Fibroblast of lung (primary cell): ENCODE measurements at regions not wholly inside any gene's neighbourhood (a gene's known extent, or its start where the extent isn't known, plus 50 kb on each side); places are given as distances from the start of the nearest gene placed in this dataset.
"Not testable (repeated sequence)": the region's sequence is repeated elsewhere in the genome, so short reads cannot be mapped to it uniquely, and the experiment has no call there.

Source experiments
- DNase-seq, 2 donors: peaks; one replicate each; pipeline versions ENCODE4 v3.0.0 to v3.0.0-alpha.2; 2010; ENCODE audit warnings: low read depth in 2 of 2
- H2AFZ ChIP-seq: 2 replicates; pipeline ENCODE4 v1.5.1; 2012; ENCODE audit warnings: low read length, control low read depth, inconsistent platforms
- H3K27ac ChIP-seq: 2 replicates; pipeline ENCODE4 v1.5.1; 2011; ENCODE audit warnings: low read length, control low read depth; ENCODE audit not compliant: insufficient read depth
- H3K27me3 ChIP-seq: 2 replicates; pipeline ENCODE4 v1.5.1; 2011; ENCODE audit warnings: mild to moderate bottlenecking, low read length; ENCODE audit not compliant: control insufficient read depth, insufficient read depth
- H3K36me3 ChIP-seq: 2 replicates; pipeline ENCODE4 v1.5.1; 2011; ENCODE audit warnings: low read length; ENCODE audit not compliant: control insufficient read depth, insufficient read depth
- H3K4me1 ChIP-seq: 2 replicates; pipeline ENCODE4 v1.5.1; 2011; ENCODE audit warnings: low read length; ENCODE audit not compliant: control insufficient read depth, insufficient read depth; ENCODE audit errors: extremely low read depth
- H3K4me2 ChIP-seq: 2 replicates; pipeline ENCODE4 v1.5.1; 2011; ENCODE audit warnings: low read length, control low read depth; ENCODE audit not compliant: insufficient read depth; ENCODE audit errors: extremely low read depth
- H3K4me3 ChIP-seq, 4 experiments: fragments of 200-600 bp in 1 of 4; sonication (generic) in 1 of 4; replicated peaks in 1 of 4; 2 replicates each; pipeline ENCODE4 v1.5.1; 2011 to 2016; ENCODE audit warnings: low read length in 4 of 4, low read depth in 3 of 4, mild to moderate bottlenecking in 3 of 4, control low read depth in 2 of 4, inconsistent platforms in 1 of 4, mixed read lengths in 1 of 4; ENCODE audit not compliant: insufficient read depth in 1 of 4; ENCODE audit errors: control extremely low read depth in 1 of 4
- H3K79me2 ChIP-seq: 2 replicates; pipeline ENCODE4 v1.5.1; 2012; ENCODE audit warnings: mild to moderate bottlenecking, low read length, inconsistent platforms; ENCODE audit not compliant: control insufficient read depth, insufficient read depth
- H3K9ac ChIP-seq: 2 replicates; pipeline ENCODE4 v1.5.1; 2011; ENCODE audit warnings: mild to moderate bottlenecking, low read length, control low read depth; ENCODE audit not compliant: insufficient read depth
- H3K9me3 ChIP-seq: 2 replicates; pipeline ENCODE4 v1.5.1; 2012; ENCODE audit warnings: low read depth, low read length; ENCODE audit not compliant: control insufficient read depth, insufficient read depth
- H4K20me1 ChIP-seq: 2 replicates; pipeline ENCODE4 v1.5.1; 2011; ENCODE audit warnings: low read length; ENCODE audit not compliant: control insufficient read depth, insufficient read depth; ENCODE audit errors: extremely low read depth
- EZH2 ChIP-seq: IDR thresholded peaks from 2 replicates; pipeline ENCODE4 v1.5.1; 2012; ENCODE audit warnings: low read length, control low read depth, mild to moderate bottlenecking; ENCODE audit errors: missing control alignments
- TF ChIP-seq, protein P1 (sequence below), 2 donors: IDR thresholded peaks in 1 of 2; conservative IDR thresholded peaks in 1 of 2; 1 replicate in 1 of 2; 2 replicates in 1 of 2; pipeline ENCODE4 v1.5.1; 2011 to 2012; ENCODE audit warnings: low read length in 2 of 2, control low read depth in 1 of 2, inconsistent platforms in 1 of 2, low read depth in 1 of 2, mild to moderate bottlenecking in 1 of 2

DNA sequence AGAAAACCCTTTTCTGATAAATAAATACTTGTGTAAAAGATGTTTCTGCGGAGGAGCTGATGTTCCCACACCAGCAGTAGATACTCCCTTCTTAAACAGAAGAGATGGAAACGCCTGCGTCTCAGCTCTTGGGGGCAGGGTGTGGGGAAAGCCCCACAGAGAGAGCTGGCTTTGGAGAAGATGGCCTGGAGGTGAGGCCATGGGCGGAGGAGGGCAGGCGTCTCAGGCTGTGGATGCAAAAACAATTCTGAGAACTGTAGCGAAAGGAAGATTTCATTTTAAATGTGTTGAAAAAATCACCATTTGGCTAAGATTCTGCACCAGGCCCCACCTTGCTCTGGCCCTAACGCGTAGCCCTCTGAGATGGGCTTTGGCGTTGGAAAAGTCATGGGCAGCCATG is 201.0 kb downstream of the LAT start:
- not testable (repeated sequence) for H3K9ac ChIP-seq, H3K4me1 ChIP-seq, H3K4me3 ChIP-seq, H2AFZ ChIP-seq, H3K9me3 ChIP-seq, H3K79me2 ChIP-seq, H3K4me2 ChIP-seq, DNase-seq, H3K27me3 ChIP-seq, H4K20me1 ChIP-seq, H3K36me3 ChIP-seq
- H3K27ac ChIP-seq: peak overlapping the region; percentile 85

DNA sequence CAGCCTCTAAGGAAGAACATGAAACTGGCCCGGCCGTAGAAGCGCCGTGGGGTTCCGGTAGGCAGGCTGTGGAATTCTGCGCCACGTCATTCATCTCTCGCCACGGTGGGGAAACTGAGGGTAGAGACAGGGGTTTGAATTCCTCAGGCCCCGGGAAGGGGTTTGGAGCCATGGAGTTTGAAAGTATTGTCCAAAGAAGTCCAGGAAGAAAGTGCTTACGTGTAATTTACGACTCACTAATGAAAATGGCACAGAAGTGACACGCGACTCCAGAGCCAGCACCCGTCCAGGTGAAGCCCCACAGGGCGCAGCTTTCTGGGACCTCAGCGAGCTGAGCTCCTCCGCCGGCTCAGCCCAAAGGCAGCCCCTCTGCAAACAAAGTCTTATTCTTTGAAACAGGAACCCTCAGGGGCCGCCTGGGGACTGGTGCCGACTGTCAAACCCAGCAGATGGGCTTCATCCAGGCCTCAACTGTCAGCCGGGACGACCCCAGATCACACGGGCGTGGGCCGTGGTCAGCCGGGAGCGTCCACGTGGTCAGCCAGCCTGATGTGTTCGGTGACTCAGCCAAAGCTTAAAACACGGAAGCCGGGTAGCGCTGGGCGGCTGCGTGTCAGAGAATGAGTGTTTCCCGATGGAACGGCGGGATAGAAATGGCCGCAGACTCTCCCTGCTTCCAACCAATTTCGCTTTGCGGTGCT is 200.0 kb downstream of the LAT start:
- peak overlapping the region; percentile 37 for H3K9ac ChIP-seq
- DNase-seq: peak; percentile 56 to 88

DNA sequence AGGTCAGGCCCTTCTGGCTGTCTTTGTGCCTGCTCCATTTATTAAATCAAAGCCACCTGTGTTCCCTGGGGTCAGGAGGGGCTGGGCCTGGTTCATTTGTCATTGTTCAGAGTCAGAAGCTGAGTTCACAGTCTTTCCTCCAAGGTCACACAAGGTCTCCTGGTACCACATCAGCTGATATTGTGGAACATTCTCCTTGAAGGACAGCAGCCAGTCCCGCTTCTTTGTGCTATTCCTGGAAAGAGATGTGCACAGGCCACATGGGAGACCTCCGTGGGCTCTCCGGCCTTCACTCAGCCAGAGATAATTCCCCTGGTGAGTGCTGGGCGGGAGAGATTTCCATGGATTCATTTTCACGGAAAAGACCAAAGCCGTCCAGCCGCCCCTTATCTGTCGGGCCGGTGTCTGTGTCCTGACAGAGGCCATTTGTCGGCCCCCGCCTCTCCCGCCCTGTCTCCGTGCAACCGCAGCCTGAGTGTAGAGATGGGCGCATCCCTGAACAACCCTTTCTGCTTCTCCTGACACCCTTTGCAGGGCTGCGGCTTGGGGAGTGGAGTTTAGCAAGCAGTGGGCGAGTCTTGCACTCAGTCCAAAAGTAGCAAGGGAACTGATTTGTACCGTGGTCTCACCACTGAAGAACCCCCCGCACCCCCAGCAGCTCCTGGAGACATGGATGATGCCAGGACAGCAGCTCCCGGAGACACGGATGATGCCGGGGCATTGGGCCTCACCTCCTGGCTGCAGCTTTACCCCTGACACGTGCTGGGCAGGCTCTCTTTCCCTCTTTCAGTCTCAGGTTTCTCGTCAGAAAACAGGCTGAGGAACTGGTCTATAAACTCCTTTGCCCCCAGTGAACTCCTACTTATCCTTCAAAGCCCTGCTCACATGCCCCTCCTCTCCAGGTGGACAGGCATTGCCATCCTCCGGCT is 198.4 kb downstream of the LAT start:
- not testable (repeated sequence) for H3K36me3 ChIP-seq, H3K9ac ChIP-seq, H3K27me3 ChIP-seq, H2AFZ ChIP-seq, DNase-seq, H4K20me1 ChIP-seq, H3K79me2 ChIP-seq, H3K9me3 ChIP-seq, H3K27ac ChIP-seq, H3K4me3 ChIP-seq, H3K4me2 ChIP-seq, H3K4me1 ChIP-seq

More for the DNA sequence above, 200.0 kb downstream of the LAT start:
- H4K20me1 ChIP-seq, H3K9me3 ChIP-seq, H3K4me3 ChIP-seq, H3K36me3 ChIP-seq, H3K79me2 ChIP-seq, H3K4me1 ChIP-seq, H3K27me3 ChIP-seq: not testable (repeated sequence)
- Histone ChIP-seq H2AFZ (peak overlapping the region; percentile 41), H3K4me2 (peak overlapping the region; percentile 44), H3K27ac (peak overlapping the region; percentile 85)

DNA sequence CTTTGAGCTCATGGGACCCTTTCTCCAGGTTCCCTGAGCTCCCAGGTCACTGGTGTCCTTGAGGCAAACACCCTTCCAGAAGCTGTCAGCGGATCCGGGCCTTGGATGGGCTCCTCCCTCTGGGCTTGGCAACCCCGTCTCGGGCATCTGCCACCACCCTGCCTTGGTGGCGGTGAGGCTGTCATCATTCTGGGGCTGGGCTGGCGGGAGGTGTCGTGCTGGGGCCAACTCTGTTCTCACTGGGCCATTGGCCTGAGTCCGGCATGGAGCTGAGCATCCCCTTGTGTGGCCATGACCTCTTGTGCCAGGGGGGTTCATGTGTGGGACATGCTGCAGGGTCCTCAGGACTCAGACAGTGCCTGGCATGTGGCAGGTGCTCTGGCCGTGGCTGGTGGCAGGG is 197.6 kb downstream of the LAT start:
- H3K36me3 ChIP-seq: no peaks in the 10 kb centered on the region
- H3K4me2 ChIP-seq: no peak overlapping the region
- no peaks in the 10 kb centered on the region for H3K9me3 ChIP-seq
- H3K27me3 ChIP-seq: no peaks in the 10 kb centered on the region
- H3K4me3 ChIP-seq: no peak overlapping the region
- no peak overlapping the region for H2AFZ ChIP-seq
- no peak overlapping the region for H3K9ac ChIP-seq
- no peak for TF ChIP-seq EZH2
- TF ChIP-seq, protein P1, sequence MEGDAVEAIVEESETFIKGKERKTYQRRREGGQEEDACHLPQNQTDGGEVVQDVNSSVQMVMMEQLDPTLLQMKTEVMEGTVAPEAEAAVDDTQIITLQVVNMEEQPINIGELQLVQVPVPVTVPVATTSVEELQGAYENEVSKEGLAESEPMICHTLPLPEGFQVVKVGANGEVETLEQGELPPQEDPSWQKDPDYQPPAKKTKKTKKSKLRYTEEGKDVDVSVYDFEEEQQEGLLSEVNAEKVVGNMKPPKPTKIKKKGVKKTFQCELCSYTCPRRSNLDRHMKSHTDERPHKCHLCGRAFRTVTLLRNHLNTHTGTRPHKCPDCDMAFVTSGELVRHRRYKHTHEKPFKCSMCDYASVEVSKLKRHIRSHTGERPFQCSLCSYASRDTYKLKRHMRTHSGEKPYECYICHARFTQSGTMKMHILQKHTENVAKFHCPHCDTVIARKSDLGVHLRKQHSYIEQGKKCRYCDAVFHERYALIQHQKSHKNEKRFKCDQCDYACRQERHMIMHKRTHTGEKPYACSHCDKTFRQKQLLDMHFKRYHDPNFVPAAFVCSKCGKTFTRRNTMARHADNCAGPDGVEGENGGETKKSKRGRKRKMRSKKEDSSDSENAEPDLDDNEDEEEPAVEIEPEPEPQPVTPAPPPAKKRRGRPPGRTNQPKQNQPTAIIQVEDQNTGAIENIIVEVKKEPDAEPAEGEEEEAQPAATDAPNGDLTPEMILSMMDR (conservative IDR thresholded peaks at IDR 0.05 in 1 of 2, IDR thresholded peaks at IDR 0.05 in 1 of 2; ENCODE audit: low read depth in 1 of 2, low read length in 2 of 2): no peak
- DNase-seq: no peak
- H3K27ac ChIP-seq: no peak overlapping the region
- H4K20me1 ChIP-seq: no peaks in the 10 kb centered on the region
- peaks cover 10% of the 10 kb centered on the region for H3K4me1 ChIP-seq
- no peaks in the 10 kb centered on the region for H3K79me2 ChIP-seq
